ENCODE measurements at regions not wholly inside any gene's neighbourhood (a gene's known extent, or its start where the extent isn't known, plus 50 kb on each side); places are given as distances from the start of the nearest gene placed in this dataset.

DNA sequence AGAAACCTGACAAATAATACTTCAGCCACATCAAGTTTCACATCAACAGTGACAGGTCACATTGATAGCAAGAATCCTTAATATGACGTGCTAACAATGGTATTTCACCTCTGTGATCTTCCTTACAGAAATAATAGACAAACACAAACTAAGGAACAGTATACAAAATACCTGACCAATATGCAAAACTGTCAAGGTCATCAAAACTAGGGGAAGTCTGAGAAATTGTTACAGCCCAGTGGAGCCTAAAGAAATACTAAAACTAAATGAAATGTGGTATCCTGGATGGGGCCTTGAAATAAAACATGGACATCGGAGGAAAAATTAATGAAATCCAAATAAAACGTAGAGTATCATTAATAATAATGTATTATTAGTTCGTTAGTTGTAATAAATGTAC is 422.0 kb upstream of the ZNF385D start:
- TF ChIP-seq EZH2 (IDR thresholded peaks at IDR 0.05; ENCODE audit: borderline replicate concordance, low read depth, low read length, severe bottlenecking): no peak
- no peak for TF ChIP-seq CTCF (IDR thresholded peaks at IDR 0.05; ENCODE audit: borderline replicate concordance, extremely low read depth, low read length, poor library complexity, severe bottlenecking)
- Histone ChIP-seq H2AFZ (ENCODE audit: low read depth, low read length) (no peak overlapping the region), H3K27me3 (ENCODE audit: insufficient read depth, low read length, poor library complexity) (no peaks in the 10 kb centered on the region), H3K9ac (ENCODE audit: low read depth, low read length) (no peak overlapping the region), H3K27ac (ENCODE audit: low read length) (no peak overlapping the region), H3K4me1 (ENCODE audit: insufficient read depth, low read length) (no peaks in the 10 kb centered on the region), H3K9me3 (ENCODE audit: insufficient read depth, low read length, severe bottlenecking) (no peaks in the 10 kb centered on the region), H3K4me3 (ENCODE audit: low read depth in 1 of 2, low read length in 2 of 2) (no peak overlapping the region), H3K79me2 (ENCODE audit: insufficient read depth, low read length) (no peaks in the 10 kb centered on the region), H4K20me1 (ENCODE audit: insufficient read depth, low read length) (no peaks in the 10 kb centered on the region), H3K4me2 (ENCODE audit: insufficient read depth, low read length) (no peak overlapping the region), H3K36me3 (ENCODE audit: insufficient read depth, low read length) (no peaks in the 10 kb centered on the region)
- ATAC-seq (ENCODE audit: insufficient read depth, low read depth) (no peak), DNase-seq (no peak)

GRCh38 chr3:22175947-22176346 is 424.9 kb upstream of the ZNF385D start:
- no peak for DNase-seq
- H3K27me3 ChIP-seq (ENCODE audit: insufficient read depth, low read length, poor library complexity): no peaks in the 10 kb centered on the region
- ATAC-seq (ENCODE audit: insufficient read depth, low read depth): no peak
- H4K20me1 ChIP-seq (ENCODE audit: insufficient read depth, low read length): no peaks in the 10 kb centered on the region
- no peak overlapping the region for H3K4me3 ChIP-seq (ENCODE audit: low read depth in 1 of 2, low read length in 2 of 2)
- no peak overlapping the region for H3K27ac ChIP-seq (ENCODE audit: low read length)
- H3K9ac ChIP-seq (ENCODE audit: low read depth, low read length): no peak overlapping the region
- no peak overlapping the region for H2AFZ ChIP-seq (ENCODE audit: low read depth, low read length)
- no peak overlapping the region for H3K4me2 ChIP-seq (ENCODE audit: insufficient read depth, low read length)
- TF ChIP-seq EZH2 (IDR thresholded peaks at IDR 0.05; ENCODE audit: borderline replicate concordance, low read depth, low read length, severe bottlenecking) (no peak), CTCF (IDR thresholded peaks at IDR 0.05; ENCODE audit: borderline replicate concordance, extremely low read depth, low read length, poor library complexity, severe bottlenecking) (no peak)
- H3K4me1 ChIP-seq (ENCODE audit: insufficient read depth, low read length): no peaks in the 10 kb centered on the region
- H3K79me2 ChIP-seq (ENCODE audit: insufficient read depth, low read length): no peaks in the 10 kb centered on the region
- no peaks in the 10 kb centered on the region for H3K9me3 ChIP-seq (ENCODE audit: insufficient read depth, low read length, severe bottlenecking)
- no peaks in the 10 kb centered on the region for H3K36me3 ChIP-seq (ENCODE audit: insufficient read depth, low read length)

DNA sequence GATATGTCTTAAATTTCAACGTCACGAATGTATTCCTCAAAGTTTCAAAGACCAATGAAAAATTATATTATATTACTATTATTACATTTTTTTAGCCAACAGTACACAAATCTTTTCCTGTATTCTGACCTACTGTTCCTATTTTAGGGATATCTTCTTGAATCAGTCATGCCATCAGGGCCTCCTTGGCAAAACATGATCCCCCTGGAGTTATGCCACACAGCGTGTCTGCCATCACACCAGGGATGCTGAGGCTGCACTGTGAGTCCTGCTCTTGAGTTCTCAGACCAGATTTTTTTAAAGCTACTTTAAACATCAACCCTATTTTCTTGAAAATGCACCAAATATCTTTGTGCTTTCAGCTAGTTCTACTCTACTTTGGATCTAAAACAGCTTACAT is 425.9 kb upstream of the ZNF385D start:
- Histone ChIP-seq H3K27ac (ENCODE audit: low read length) (no peak overlapping the region), H2AFZ (ENCODE audit: low read depth, low read length) (no peak overlapping the region), H3K36me3 (ENCODE audit: insufficient read depth, low read length) (no peaks in the 10 kb centered on the region), H3K4me3 (ENCODE audit: low read depth in 1 of 2, low read length in 2 of 2) (no peak overlapping the region), H3K9ac (ENCODE audit: low read depth, low read length) (no peak overlapping the region), H3K4me1 (ENCODE audit: insufficient read depth, low read length) (no peaks in the 10 kb centered on the region), H4K20me1 (ENCODE audit: insufficient read depth, low read length) (no peaks in the 10 kb centered on the region), H3K4me2 (ENCODE audit: insufficient read depth, low read length) (no peak overlapping the region), H3K79me2 (ENCODE audit: insufficient read depth, low read length) (no peaks in the 10 kb centered on the region), H3K9me3 (ENCODE audit: insufficient read depth, low read length, severe bottlenecking) (no peaks in the 10 kb centered on the region), H3K27me3 (ENCODE audit: insufficient read depth, low read length, poor library complexity) (no peaks in the 10 kb centered on the region)
- no peak for ATAC-seq (ENCODE audit: insufficient read depth, low read depth)
- no peak for DNase-seq
- TF ChIP-seq CTCF (IDR thresholded peaks at IDR 0.05; ENCODE audit: borderline replicate concordance, extremely low read depth, low read length, poor library complexity, severe bottlenecking) (no peak), EZH2 (IDR thresholded peaks at IDR 0.05; ENCODE audit: borderline replicate concordance, low read depth, low read length, severe bottlenecking) (no peak)

DNA sequence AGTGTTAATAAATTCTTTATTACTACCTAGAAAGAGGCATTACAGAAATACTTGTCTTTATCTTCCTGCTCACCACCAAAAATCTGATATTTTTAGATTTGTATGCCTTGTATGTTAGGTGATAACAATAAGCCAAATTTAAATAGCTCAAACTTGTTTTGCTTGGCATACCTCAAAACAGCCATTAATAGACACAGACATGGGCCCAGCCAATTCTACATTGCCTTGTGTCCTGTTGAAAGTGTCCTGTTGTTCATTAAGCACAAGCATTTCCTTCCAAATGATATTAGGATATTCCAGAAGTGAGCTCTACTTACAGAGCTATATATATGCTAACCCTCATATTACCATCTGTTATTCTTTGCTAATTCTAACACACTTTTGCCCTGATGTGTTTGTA is 438.6 kb upstream of the ZNF385D start:
- Histone ChIP-seq H4K20me1 (ENCODE audit: insufficient read depth, low read length) (no peaks in the 10 kb centered on the region), H3K4me1 (ENCODE audit: insufficient read depth, low read length) (no peaks in the 10 kb centered on the region), H3K79me2 (ENCODE audit: insufficient read depth, low read length) (no peaks in the 10 kb centered on the region), H3K9me3 (ENCODE audit: insufficient read depth, low read length, severe bottlenecking) (no peaks in the 10 kb centered on the region), H3K27ac (ENCODE audit: low read length) (no peak overlapping the region), H3K36me3 (ENCODE audit: insufficient read depth, low read length) (no peaks in the 10 kb centered on the region), H3K27me3 (ENCODE audit: insufficient read depth, low read length, poor library complexity) (no peaks in the 10 kb centered on the region), H3K4me2 (ENCODE audit: insufficient read depth, low read length) (no peak overlapping the region), H3K4me3 (ENCODE audit: low read depth in 1 of 2, low read length in 2 of 2) (no peak overlapping the region), H3K9ac (ENCODE audit: low read depth, low read length) (no peak overlapping the region), H2AFZ (ENCODE audit: low read depth, low read length) (no peak overlapping the region)
- ATAC-seq (ENCODE audit: insufficient read depth, low read depth) (no peak), DNase-seq (no peak)
- TF ChIP-seq EZH2 (IDR thresholded peaks at IDR 0.05; ENCODE audit: borderline replicate concordance, low read depth, low read length, severe bottlenecking) (no peak), CTCF (IDR thresholded peaks at IDR 0.05; ENCODE audit: borderline replicate concordance, extremely low read depth, low read length, poor library complexity, severe bottlenecking) (no peak)

Measured in DND-41 (cell line).